Central memory CD8-positive, alpha-beta T cell (primary cell): ENCODE measurements at regions not wholly inside any gene's neighbourhood (a gene's known extent, or its start where the extent isn't known, plus 50 kb on each side); places are given as distances from the start of the nearest gene placed in this dataset.
A peak's percentile ranks its signal among the peaks of the same experiment; 100 is the strongest.

ENCODE experiments used
- ATAC-seq: fragments of 150-1000 bp; cut with Tn5 transposase; replicated peaks from 2 replicates; pipeline ENCODE4 v1.10.0; 2022; ENCODE audit warnings: mild to moderate bottlenecking, moderate FRiP score, moderate number of reproducible peaks; ENCODE audit not compliant: poor library complexity, severe bottlenecking; ENCODE audit errors: extremely low read depth
- DNase-seq, 2 donors: peaks; one replicate each; pipeline ENCODE4 v3.0.0; 2021; ENCODE audit warnings: low spot score in 2 of 2
- H3K27ac Mint-ChIP-seq: one replicate; pipeline ENCODE4 v1.8.0; 2022; ENCODE audit warnings: low read depth, mild to moderate bottlenecking, moderate library complexity, mixed read lengths
- H3K27me3 Mint-ChIP-seq: one replicate; pipeline ENCODE4 v1.8.0; 2022; ENCODE audit warnings: mixed read lengths
- H3K36me3 Mint-ChIP-seq: one replicate; pipeline ENCODE4 v1.8.0; 2022; ENCODE audit warnings: mild to moderate bottlenecking, moderate library complexity, mixed read lengths; ENCODE audit not compliant: insufficient read depth
- H3K4me1 Mint-ChIP-seq: one replicate; pipeline ENCODE4 v1.8.0; 2022; ENCODE audit warnings: mixed read lengths
- H3K4me3 Mint-ChIP-seq: one replicate; pipeline ENCODE4 v1.8.0; 2022; ENCODE audit warnings: mild to moderate bottlenecking, moderate library complexity, mixed read lengths
- H3K9me3 Mint-ChIP-seq: one replicate; pipeline ENCODE4 v1.8.0; 2022; ENCODE audit warnings: mixed read lengths

GRCh38 chr12:91985002-91985787 lies 160.5 kb downstream of the BTG1 start:
- ATAC-seq (peak; percentile 58), DNase-seq (no peak)
- no peaks in the 10 kb centered on the region for H3K27me3 Mint-ChIP-seq
- no peak overlapping the region for H3K4me3 Mint-ChIP-seq
- H3K9me3 Mint-ChIP-seq: no peaks in the 10 kb centered on the region
- H3K36me3 Mint-ChIP-seq: no peaks in the 10 kb centered on the region
- H3K4me1 Mint-ChIP-seq: peaks cover 30% of the 10 kb centered on the region
- H3K27ac Mint-ChIP-seq: no peak overlapping the region

- H3K4me1 Mint-ChIP-seq: peaks cover 27% of the 10 kb centered on the region
- DNase-seq: no peak
- no peak for ATAC-seq
- H3K27me3 Mint-ChIP-seq: no peaks in the 10 kb centered on the region
- H3K27ac Mint-ChIP-seq: no peak overlapping the region
- H3K4me3 Mint-ChIP-seq: no peak overlapping the region
- H3K36me3 Mint-ChIP-seq: no peaks in the 10 kb centered on the region
- no peaks in the 10 kb centered on the region for H3K9me3 Mint-ChIP-seq
Observed at GRCh38 chr12:91984556-91984955, 161.1 kb downstream of the BTG1 start.

- H3K4me1 Mint-ChIP-seq: peaks cover 29% of the 10 kb centered on the region
- no peak overlapping the region for H3K27ac Mint-ChIP-seq
- H3K36me3 Mint-ChIP-seq: no peaks in the 10 kb centered on the region
- H3K27me3 Mint-ChIP-seq: no peaks in the 10 kb centered on the region
- H3K4me3 Mint-ChIP-seq: no peak overlapping the region
- DNase-seq (no peak), ATAC-seq (no peak)
- H3K9me3 Mint-ChIP-seq: no peaks in the 10 kb centered on the region
Observed at GRCh38 chr12:91983935-91984334, 161.7 kb downstream of the BTG1 start.

- Mint-ChIP-seq H3K36me3 (peaks cover 3% of the 10 kb centered on the region), H3K27me3 (no peaks in the 10 kb centered on the region), H3K9me3 (no peaks in the 10 kb centered on the region), H3K4me1 (peaks cover 39% of the 10 kb centered on the region), H3K4me3 (no peak overlapping the region), H3K27ac (no peak overlapping the region)
- no peak for ATAC-seq
- no peak for DNase-seq
Observed at GRCh38 chr12:91982946-91983345, 162.7 kb downstream of the BTG1 start.

- no peak overlapping the region for H3K4me3 Mint-ChIP-seq
- DNase-seq (no peak), ATAC-seq (no peak)
- peaks cover 31% of the 10 kb centered on the region for H3K4me1 Mint-ChIP-seq
- H3K36me3 Mint-ChIP-seq: peaks cover 7% of the 10 kb centered on the region
- H3K27me3 Mint-ChIP-seq: no peaks in the 10 kb centered on the region
- no peak overlapping the region for H3K27ac Mint-ChIP-seq
- H3K9me3 Mint-ChIP-seq: peaks cover 4% of the 10 kb centered on the region
Observed at GRCh38 chr12:91980389-91980821, 165.2 kb downstream of the BTG1 start.

- H3K9me3 Mint-ChIP-seq: peaks cover 4% of the 10 kb centered on the region
- DNase-seq (peak; percentile 16 to 60), ATAC-seq (peak; percentile 86)
- H3K36me3 Mint-ChIP-seq: peaks cover 7% of the 10 kb centered on the region
- peaks cover 20% of the 10 kb centered on the region for H3K4me1 Mint-ChIP-seq
- no peak overlapping the region for H3K4me3 Mint-ChIP-seq
- H3K27ac Mint-ChIP-seq: peak overlapping the region; percentile 79
- no peaks in the 10 kb centered on the region for H3K27me3 Mint-ChIP-seq
Observed at GRCh38 chr12:91978143-91978542, 167.5 kb downstream of the BTG1 start.

- DNase-seq (no peak), ATAC-seq (no peak)
- Mint-ChIP-seq H3K9me3 (peaks cover 4% of the 10 kb centered on the region), H3K4me1 (peaks cover 20% of the 10 kb centered on the region), H3K4me3 (no peak overlapping the region), H3K27me3 (no peaks in the 10 kb centered on the region), H3K36me3 (peaks cover 7% of the 10 kb centered on the region), H3K27ac (peak overlapping the region; percentile 44)
Observed at GRCh38 chr12:91975891-91976290, 169.8 kb downstream of the BTG1 start.

GRCh38 chr12:91974541-91975085 lies 171.0 kb downstream of the BTG1 start:
- ATAC-seq (no peak), DNase-seq (no peak)
- H3K4me1 Mint-ChIP-seq: peaks cover 20% of the 10 kb centered on the region
- peaks cover 4% of the 10 kb centered on the region for H3K9me3 Mint-ChIP-seq
- H3K36me3 Mint-ChIP-seq: peaks cover 7% of the 10 kb centered on the region
- no peak overlapping the region for H3K27ac Mint-ChIP-seq
- no peaks in the 10 kb centered on the region for H3K27me3 Mint-ChIP-seq
- H3K4me3 Mint-ChIP-seq: no peak overlapping the region

GRCh38 chr12:91973813-91974212 lies 171.8 kb downstream of the BTG1 start:
- peaks cover 4% of the 10 kb centered on the region for H3K9me3 Mint-ChIP-seq
- ATAC-seq (no peak), DNase-seq (no peak)
- H3K4me1 Mint-ChIP-seq: peaks cover 17% of the 10 kb centered on the region
- H3K36me3 Mint-ChIP-seq: peaks cover 7% of the 10 kb centered on the region
- no peak overlapping the region for H3K4me3 Mint-ChIP-seq
- no peak overlapping the region for H3K27ac Mint-ChIP-seq
- H3K27me3 Mint-ChIP-seq: no peaks in the 10 kb centered on the region

GRCh38 chr12:91972896-91973295 lies 172.8 kb downstream of the BTG1 start:
- Mint-ChIP-seq H3K4me1 (peaks cover 8% of the 10 kb centered on the region), H3K9me3 (peaks cover 4% of the 10 kb centered on the region), H3K36me3 (peaks cover 3% of the 10 kb centered on the region), H3K27me3 (no peaks in the 10 kb centered on the region), H3K4me3 (no peak overlapping the region), H3K27ac (no peak overlapping the region)
- no peak for DNase-seq
- ATAC-seq: no peak

GRCh38 chr12:91968777-91969171 lies 176.9 kb downstream of the BTG1 start:
- Mint-ChIP-seq H3K4me1 (no peaks in the 10 kb centered on the region), H3K27ac (no peak overlapping the region), H3K36me3 (no peaks in the 10 kb centered on the region), H3K9me3 (no peaks in the 10 kb centered on the region), H3K4me3 (no peak overlapping the region), H3K27me3 (no peaks in the 10 kb centered on the region)
- no peak for DNase-seq
- ATAC-seq: no peak

GRCh38 chr12:91968076-91968776 lies 177.4 kb downstream of the BTG1 start:
- DNase-seq (no peak), ATAC-seq (no peak)
- no peaks in the 10 kb centered on the region for H3K36me3 Mint-ChIP-seq
- H3K9me3 Mint-ChIP-seq: peaks cover 2% of the 10 kb centered on the region
- no peaks in the 10 kb centered on the region for H3K27me3 Mint-ChIP-seq
- H3K4me1 Mint-ChIP-seq: no peaks in the 10 kb centered on the region
- H3K4me3 Mint-ChIP-seq: no peak overlapping the region
- H3K27ac Mint-ChIP-seq: no peak overlapping the region

GRCh38 chr12:91967590-91967989 lies 178.1 kb downstream of the BTG1 start:
- no peak overlapping the region for H3K4me3 Mint-ChIP-seq
- H3K27ac Mint-ChIP-seq: no peak overlapping the region
- H3K36me3 Mint-ChIP-seq: no peaks in the 10 kb centered on the region
- peaks cover 6% of the 10 kb centered on the region for H3K9me3 Mint-ChIP-seq
- H3K27me3 Mint-ChIP-seq: no peaks in the 10 kb centered on the region
- DNase-seq: no peak
- no peak for ATAC-seq
- no peaks in the 10 kb centered on the region for H3K4me1 Mint-ChIP-seq
